HG03460 (cell line): ENCODE measurements at regions not wholly inside any gene's neighbourhood (a gene's known extent, or its start where the extent isn't known, plus 50 kb on each side); places are given as distances from the start of the nearest gene placed in this dataset.

Experiments
- ATAC-seq: cut with Tn5 transposase; IDR thresholded peaks from one replicate; pipeline ENCODE4 v1.9.1; 2021; ENCODE audit not compliant: unreplicated experiment

DNA sequence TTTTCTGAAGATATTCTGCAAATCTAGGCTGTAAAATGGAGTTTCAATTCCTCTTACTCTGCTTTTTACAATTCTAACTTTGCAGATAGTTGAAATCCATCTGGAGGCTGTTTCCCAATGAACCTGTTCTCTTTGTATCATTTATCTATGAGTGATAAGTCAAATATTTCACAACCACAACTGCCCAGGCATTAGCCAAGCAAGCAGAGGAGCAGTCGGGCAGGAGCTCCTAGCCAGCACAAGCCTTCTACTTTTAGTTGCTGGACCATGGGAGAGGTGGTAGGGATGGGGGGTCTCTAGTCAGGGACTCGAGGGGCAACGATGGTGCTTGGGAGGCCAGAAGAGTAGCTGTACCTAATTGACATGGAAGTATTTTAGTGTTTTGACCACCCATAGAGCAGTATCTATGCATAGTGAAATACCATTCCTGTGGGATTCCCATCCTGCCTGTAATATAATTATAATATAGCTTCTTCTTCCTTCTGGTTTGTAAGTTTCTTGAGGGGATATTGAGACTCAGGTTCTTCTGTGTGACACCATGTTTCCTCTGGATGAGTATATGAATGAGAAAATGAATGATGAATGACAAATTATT is 353.5 kb upstream of the IL12A start:
- ATAC-seq: no peak

DNA sequence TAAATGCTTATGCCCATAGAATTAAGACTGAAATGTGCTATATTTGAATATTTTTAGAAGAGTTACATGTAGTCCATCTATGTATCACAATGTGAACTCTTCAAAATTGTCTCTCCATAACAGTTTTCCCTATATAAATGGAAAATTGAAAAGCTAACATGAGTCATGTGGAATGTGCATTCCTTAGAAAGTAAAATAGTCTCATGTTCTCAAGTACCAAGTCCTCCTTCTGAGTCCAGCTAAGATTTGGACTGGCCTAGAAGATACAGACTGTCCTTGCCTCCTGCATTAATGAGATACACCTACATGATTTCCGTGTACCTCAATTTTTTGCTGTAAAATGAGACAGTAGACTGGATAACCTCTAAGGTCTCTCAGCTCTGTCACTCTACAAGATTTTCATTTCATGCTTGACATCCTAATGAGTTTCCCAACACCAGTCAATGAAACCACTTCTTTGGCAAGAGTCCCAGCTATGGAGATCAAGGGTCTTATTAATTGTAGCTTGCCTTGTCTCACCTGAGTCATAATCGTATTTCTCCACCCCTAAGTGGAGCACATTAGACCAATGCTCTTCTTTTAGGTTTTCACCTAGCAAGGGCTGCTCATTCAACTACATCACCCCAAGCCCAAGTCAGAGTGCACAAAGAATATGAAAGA is 350.6 kb upstream of the IL12A start:
- ATAC-seq: no peak

- ATAC-seq: no peak
Observed at GRCh38 chr3:159640225-159640624, 348.4 kb upstream of the IL12A start.

DNA sequence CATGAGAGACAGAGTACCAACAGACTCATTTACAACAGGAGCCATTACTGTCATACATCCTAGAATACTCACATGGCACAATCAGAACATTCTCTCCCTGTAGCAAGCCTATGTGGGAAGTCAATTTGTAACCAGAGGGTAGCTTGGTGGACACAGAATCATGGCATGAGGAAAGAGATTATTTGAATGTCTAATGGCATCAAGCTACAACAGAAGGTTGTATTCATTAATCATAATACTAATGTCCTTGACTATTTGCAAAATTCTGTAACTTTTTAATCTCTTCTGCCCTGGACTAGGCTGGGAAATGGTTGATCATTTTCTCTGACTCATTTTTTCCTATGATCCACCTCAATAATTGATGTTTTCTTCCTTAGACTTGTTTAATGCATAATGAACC is 345.2 kb upstream of the IL12A start:
- no peak for ATAC-seq

- no peak for ATAC-seq
Observed at GRCh38 chr3:159645874-159646273, 342.8 kb upstream of the IL12A start.

DNA sequence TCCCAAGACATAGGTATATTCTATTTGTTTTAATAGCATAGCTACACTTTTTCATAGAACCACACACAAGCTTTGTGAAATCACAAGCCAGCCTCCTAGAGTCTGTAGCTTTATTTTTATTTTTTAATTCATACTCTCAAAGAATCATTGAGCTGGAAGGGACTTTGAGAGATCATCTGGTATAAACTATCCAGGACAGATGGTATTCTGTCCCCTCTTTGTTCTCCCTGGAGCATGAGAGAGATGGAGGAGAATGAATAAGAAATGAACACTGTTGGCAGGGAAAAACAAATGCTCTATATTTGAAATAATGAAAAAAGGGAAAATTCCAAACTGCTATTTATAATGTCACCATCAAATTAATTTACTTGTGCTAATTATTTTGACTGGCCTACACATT is 338.7 kb upstream of the IL12A start:
- no peak for ATAC-seq

- no peak for ATAC-seq
Observed at GRCh38 chr3:159650726-159651125, 337.9 kb upstream of the IL12A start.

DNA sequence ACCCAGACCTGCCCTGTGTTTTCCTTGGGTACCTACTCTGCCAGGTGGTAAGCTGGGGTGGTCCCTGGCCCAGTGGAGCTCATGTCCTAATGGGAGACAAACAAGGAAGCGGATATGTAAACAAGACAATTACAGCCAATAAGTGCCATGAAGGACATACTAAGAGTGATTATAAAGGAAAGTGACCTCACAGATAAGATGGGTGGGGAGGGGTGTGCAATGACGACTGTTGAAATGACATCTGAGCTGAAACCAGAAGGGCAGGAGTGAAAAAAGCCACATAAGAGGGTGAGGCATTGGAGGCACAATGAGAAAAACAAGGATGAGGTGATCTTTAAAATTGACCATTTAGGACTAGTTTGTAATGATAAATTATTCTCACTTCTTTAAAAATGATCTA is 336.2 kb upstream of the IL12A start:
- no peak for ATAC-seq

DNA sequence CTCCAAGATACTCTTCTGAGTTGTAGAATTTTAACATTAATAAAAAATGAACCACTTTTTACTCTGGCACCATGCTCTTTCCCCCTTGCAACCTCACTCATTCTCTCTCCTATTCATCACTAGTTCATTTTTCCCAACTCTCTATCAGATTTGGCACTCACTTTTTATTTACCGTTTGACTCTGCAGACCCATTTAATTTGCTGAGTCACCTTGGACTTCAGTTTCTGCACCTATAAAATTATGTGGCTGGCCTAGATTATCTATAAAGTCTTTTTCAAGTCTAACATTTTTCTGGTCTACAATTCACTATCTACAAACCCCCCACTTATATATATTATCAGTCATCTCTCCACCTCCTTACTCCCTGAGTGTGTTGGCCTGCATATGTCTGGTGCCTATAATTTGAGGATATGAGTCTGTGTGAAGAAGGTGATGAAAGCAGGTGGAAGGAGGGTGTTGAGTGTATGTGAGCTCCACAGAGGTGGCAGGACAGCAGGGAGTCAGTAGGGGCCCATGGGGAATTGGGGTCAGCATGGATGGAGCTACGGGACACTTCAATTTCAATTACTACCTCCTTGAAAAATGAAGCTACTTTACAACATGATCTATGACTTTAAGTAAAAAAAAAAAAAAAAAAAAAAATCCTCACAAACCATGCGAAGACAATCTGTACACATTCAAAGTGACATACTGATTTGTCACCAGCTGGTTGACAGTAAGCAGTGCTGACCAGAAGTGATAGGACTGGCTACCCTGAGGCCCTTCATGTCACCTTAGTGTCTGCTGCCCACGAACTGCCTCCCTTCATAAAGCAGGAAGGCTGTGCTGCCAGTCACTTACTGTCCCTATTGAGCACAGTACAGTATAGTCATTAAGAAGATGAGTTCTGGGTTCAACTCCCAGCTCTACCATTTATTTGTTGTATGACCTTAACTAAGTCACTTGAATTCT is 334.2 kb upstream of the IL12A start:
- ATAC-seq: no peak

DNA sequence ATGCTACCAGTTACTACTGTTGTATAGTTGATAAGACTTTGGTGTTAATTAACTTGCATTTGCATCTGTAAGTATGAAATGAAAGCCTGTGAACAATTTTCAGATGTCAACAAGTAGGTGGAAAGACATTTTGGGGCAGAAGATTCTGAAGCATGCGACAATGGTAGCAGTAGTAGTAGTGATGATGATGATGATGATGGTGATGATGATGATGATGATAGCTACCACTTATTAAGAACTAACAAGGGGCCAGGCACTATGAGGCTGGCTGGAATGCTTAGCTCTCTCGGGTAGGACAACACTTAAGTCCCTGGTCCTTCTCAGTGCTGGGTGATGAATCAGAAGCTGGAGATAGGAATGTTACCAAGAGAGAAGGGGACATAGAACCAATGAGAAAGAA is 333.4 kb upstream of the IL12A start:
- ATAC-seq: no peak

DNA sequence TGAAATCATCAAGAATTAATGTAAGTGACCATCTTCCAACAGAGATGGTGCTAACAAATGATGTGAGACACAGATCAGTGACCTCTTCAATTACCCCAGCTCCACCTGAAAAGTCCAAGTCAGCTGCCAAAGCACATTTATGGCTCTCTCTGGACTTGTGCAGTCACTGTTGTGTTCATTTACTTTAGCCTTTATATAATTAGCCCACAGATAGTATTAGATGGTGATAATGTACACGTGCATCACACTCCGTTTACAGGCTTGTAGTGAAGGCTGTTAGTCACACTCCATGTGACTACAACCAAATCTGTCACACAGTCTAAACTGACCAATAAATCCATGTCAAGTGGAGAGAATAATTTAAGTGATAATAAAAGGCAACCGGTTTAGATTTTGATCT is 331.5 kb upstream of the IL12A start:
- ATAC-seq: no peak

DNA sequence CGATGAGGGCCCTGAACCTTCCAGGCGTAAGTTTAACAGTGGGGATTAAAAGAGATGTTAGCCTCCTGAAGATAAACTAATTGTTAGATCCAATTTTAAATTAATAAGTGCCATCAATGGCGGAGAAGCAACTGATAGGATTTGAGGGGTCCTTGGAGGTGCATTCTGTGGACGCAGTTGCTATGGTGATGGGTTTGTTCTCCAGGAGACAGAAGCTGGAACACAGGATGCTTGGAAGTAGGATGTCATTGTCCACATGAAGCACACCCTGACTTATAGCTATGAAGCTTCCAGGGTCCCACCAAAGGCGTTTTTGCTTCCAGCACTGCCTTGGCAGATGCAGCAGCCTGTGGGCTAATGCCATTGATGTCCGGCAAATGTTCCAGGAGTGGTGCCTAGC is 331.0 kb upstream of the IL12A start:
- no peak for ATAC-seq

GRCh38 chr3:159660326-159660725 is 328.3 kb upstream of the IL12A start:
- no peak for ATAC-seq

GRCh38 chr3:159660901-159661300 is 327.7 kb upstream of the IL12A start:
- no peak for ATAC-seq

DNA sequence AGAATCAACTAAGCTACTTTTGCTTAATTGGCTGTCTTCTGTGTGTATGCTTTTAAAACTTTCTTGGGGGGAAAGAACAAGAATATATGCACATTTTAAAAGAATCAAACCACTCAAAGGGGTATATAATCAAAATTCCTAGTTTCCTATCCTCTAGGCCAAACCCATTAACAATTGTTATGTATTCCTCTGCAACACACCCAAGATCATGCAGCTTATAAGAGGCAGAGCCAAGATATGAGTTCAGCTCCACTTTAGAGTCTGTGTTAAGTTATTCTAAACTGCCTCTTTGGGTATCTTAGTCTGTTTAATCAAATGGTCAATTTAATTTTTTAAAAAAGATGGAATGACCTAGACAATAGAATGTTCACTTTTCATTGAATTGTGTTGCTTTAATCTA is 326.1 kb upstream of the IL12A start:
- ATAC-seq: no peak

DNA sequence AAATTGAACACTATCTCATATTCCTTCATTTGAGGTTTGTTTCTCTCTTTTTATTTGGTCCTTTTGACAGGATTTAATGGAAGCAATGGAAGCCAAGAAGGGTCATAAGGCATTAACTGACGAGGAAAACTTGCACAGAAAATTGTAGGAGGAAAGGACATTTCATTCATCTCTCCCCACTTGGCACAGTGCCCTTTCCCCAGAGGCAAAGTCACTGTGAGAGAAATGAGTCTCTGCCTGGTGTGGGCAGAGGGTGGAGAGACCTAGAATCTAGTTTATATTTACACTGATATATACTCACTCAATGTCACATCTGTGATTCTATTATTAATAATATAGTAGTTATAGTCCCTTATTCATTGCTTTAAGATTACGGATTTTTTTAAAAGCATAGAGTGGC is 324.6 kb upstream of the IL12A start:
- ATAC-seq: no peak

DNA sequence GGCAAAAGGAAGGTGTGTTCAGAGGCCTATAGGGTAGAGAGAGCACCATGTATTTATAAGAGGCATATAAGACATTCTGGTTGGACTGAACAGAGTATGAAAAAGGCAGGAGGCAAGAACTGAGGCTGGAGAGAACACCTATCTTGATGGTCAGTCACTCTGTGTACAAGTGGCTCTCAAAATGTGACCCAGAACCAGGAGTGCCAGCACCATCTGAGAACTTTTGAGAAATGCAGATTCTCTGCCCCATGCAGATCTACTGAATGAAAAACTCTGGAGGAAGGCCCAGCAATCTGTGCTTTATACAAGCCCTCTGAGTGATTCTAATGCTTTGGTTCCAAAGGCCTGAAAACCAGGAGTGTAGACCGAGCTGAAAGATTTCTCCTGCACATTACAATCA is 324.0 kb upstream of the IL12A start:
- ATAC-seq: no peak

DNA sequence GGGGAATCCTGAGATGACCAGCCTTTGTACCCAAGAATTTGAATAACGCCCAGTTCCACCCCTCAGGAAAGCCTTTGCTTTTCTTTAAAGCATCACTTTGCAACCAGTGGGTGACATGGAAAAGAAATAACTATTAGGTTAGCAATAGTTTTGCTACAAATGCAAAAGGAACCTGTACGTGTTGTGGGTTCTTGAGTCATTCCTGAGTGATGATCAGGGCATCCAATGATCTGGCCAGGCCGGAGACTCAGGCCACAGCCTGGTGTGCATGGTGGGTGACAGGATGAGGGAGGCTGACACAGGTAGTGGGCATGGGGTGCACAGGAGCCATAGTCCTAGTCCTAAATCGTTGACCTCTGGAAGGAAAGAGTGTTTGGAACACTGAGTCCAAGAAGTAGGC is 321.4 kb upstream of the IL12A start:
- no peak for ATAC-seq

DNA sequence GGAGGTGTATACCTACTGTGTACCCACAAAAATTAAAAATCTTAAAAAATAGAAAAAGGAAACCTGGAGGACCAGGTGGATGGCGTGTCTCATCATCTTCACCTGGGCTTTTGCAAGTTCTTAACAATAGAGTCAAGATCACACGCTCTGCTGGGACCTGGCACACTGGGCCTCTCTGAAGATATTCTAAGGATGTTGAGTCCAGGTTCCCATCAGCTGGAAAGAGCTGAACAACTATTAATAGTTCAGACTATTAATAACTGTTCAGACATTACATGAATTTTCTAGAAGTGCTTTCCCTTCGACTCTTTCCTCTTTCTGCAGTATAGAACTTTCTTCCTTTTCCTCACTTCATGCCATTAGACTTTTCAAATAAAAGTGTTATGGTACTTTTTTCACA is 320.2 kb upstream of the IL12A start:
- ATAC-seq: no peak

DNA sequence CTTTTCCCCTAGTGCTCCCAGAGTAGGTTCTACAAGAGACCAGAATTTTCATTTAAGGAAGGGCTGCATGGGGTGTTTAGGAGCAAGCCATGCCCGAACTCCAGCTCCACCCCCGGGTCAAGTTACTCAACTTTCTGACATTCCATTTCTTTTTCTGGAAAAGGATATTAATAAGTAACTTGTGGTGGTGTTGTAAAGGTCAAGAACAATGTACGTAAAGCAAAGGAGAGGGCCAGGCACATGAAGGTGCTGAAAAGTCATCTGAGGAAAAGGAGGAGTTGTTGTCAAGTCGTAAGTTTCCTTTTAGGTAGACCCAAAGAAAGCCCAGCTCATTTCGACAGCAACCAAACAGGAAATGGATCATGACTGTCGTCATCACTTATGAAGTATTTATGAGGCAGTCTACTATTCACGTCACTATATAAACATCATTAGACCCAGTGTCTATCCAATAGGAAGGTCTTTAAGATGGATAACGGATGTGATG is 319.6 kb upstream of the IL12A start:
- ATAC-seq: no peak

DNA sequence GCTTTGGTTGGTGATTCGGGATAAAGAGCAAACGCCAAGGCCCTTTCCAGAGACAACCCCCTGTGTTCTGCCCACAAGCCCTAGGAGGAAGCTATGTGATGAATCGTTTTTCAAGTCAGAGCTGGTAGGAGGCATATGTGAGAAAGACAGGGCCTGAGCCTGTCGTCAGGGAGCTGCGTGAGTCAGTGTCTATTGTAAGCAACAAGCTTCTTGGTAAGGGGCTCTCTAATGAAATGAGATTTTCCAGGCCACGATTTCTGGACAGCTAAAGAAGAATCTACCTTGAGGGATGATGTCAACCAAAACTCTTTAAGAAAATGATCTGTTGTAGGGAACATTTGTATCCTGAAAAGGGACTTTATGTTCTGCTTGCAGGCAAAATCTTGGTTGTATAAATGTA is 318.9 kb upstream of the IL12A start:
- ATAC-seq: no peak
